ENCODE measurements at regions not wholly inside any gene's neighbourhood (a gene's known extent, or its start where the extent isn't known, plus 50 kb on each side); places are given as distances from the start of the nearest gene placed in this dataset.

DNA sequence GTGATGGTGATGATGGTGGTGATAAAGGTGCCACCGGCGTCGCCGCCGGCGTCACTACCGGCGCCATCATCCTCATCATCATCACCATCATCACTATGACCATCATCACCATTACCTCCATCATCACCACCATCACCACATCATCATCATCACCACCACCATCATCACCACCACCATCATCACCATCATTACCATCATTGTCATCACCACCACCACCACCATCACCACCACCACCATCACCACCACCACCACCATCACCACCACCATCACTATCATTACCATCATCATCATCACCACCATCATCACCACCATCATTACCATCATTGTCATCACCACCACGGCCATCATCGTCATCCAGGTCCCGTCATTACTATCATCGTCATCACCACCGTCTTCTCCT, 179.7 kb downstream of the NPIPB11 start:
- TF ChIP-seq, protein P1, sequence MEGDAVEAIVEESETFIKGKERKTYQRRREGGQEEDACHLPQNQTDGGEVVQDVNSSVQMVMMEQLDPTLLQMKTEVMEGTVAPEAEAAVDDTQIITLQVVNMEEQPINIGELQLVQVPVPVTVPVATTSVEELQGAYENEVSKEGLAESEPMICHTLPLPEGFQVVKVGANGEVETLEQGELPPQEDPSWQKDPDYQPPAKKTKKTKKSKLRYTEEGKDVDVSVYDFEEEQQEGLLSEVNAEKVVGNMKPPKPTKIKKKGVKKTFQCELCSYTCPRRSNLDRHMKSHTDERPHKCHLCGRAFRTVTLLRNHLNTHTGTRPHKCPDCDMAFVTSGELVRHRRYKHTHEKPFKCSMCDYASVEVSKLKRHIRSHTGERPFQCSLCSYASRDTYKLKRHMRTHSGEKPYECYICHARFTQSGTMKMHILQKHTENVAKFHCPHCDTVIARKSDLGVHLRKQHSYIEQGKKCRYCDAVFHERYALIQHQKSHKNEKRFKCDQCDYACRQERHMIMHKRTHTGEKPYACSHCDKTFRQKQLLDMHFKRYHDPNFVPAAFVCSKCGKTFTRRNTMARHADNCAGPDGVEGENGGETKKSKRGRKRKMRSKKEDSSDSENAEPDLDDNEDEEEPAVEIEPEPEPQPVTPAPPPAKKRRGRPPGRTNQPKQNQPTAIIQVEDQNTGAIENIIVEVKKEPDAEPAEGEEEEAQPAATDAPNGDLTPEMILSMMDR (IDR thresholded peaks at IDR 0.05; ENCODE audit: insufficient read depth, low read length, poor library complexity, severe bottlenecking), result no peak
- no peak for TF ChIP-seq EZH2phosphoT487 (conservative IDR thresholded peaks at IDR 0.05; ENCODE audit: low read length)
